Neural progenitor cell (in vitro differentiated cells): ENCODE measurements at regions not wholly inside any gene's neighbourhood (a gene's known extent, or its start where the extent isn't known, plus 50 kb on each side); places are given as distances from the start of the nearest gene placed in this dataset.

Experiments
- DNase-seq: peaks from one replicate; pipeline ENCODE4 v3.0.0-alpha.2; 2016; ENCODE audit warnings: low spot score
- H2AFZ ChIP-seq: fragments of 200-600 bp; sonication (generic); replicated peaks from 2 replicates; pipeline ENCODE4 v1.6.1; 2016; ENCODE audit warnings: antibody characterized with exemption
- H3F3A ChIP-seq: fragments of 200-600 bp; sonication (generic); 2 replicates; pipeline ENCODE4 v1.6.1; 2016; ENCODE audit warnings: antibody characterized with exemption, low read depth
- H3K27ac ChIP-seq: fragments of 200-600 bp; sonication (generic); 2 replicates; pipeline ENCODE4 v1.5.1; 2016; ENCODE audit warnings: mild to moderate bottlenecking
- H3K27me3 ChIP-seq: fragments of 200-600 bp; sonication (generic); 2 replicates; pipeline ENCODE4 v1.6.1; 2016; ENCODE audit warnings: mild to moderate bottlenecking, moderate library complexity
- H3K36me3 ChIP-seq: fragments of 200-600 bp; sonication (generic); 2 replicates; pipeline ENCODE4 v1.5.1; 2016
- H3K4me1 ChIP-seq: fragments of 200-600 bp; sonication (generic); 2 replicates; pipeline ENCODE4 v1.6.1; 2016; ENCODE audit warnings: mixed run types
- H3K4me2 ChIP-seq: fragments of 200-600 bp; sonication (generic); 2 replicates; pipeline ENCODE4 v1.6.1; 2016
- H3K4me3 ChIP-seq: fragments of 200-600 bp; sonication (generic); 2 replicates; pipeline ENCODE4 v1.5.1; 2016
- H3K79me2 ChIP-seq: fragments of 200-600 bp; sonication (generic); 2 replicates; pipeline ENCODE4 v1.6.1; 2016; ENCODE audit warnings: low read depth
- H3K9ac ChIP-seq: fragments of 200-600 bp; sonication (generic); 2 replicates; pipeline ENCODE4 v1.6.1; 2016
- H3K9me3 ChIP-seq: fragments of 200-600 bp; sonication (generic); 2 replicates; pipeline ENCODE4 v1.5.1; 2016; ENCODE audit warnings: low read depth
- H4K20me1 ChIP-seq: fragments of 200-600 bp; sonication (generic); 2 replicates; pipeline ENCODE4 v1.6.1; 2016; ENCODE audit warnings: low read depth
- H3K27ac Mint-ChIP-seq: 3 replicates; pipeline ENCODE4 v1.8.0; 2021; ENCODE audit warnings: mixed read lengths
- H3K27me3 Mint-ChIP-seq: 2 replicates; pipeline ENCODE4 v1.8.0; 2022; ENCODE audit warnings: low read depth, mild to moderate bottlenecking, inconsistent platforms, moderate library complexity, mixed read lengths; ENCODE audit not compliant: insufficient read depth
- H3K36me3 Mint-ChIP-seq: 3 replicates; pipeline ENCODE4 v1.8.0; 2021; ENCODE audit warnings: mixed read lengths
- H3K4me1 Mint-ChIP-seq: 3 replicates; pipeline ENCODE4 v1.8.0; 2021; ENCODE audit warnings: mixed read lengths
- H3K4me3 Mint-ChIP-seq: 3 replicates; pipeline ENCODE4 v1.8.0; 2021; ENCODE audit warnings: mild to moderate bottlenecking, moderate library complexity, mixed read lengths
- H3K9me3 Mint-ChIP-seq: 3 replicates; pipeline ENCODE4 v1.8.0; 2020; ENCODE audit warnings: mixed read lengths
- CTCF ChIP-seq: fragments of 200-600 bp; sonication (generic); IDR thresholded peaks from 2 replicates; pipeline ENCODE4 v1.5.1; 2017; ENCODE audit warnings: antibody characterized with exemption, mild to moderate bottlenecking
- EZH2 ChIP-seq: fragments of 200-600 bp; sonication (generic); IDR thresholded peaks from 2 replicates; pipeline ENCODE4 v1.6.1; 2017; ENCODE audit warnings: antibody characterized with exemption, mild to moderate bottlenecking, moderate library complexity
- EZH2phosphoT487 ChIP-seq: fragments of 200-600 bp; sonication (generic); IDR thresholded peaks from 2 replicates; pipeline ENCODE4 v1.6.1; 2017; ENCODE audit warnings: antibody characterized with exemption

- no peaks in the 10 kb centered on the region for H4K20me1 ChIP-seq
- H3K27ac ChIP-seq = no peak overlapping the region
- H3K4me1 Mint-ChIP-seq = no peaks in the 10 kb centered on the region
- H3K27me3 Mint-ChIP-seq = peaks cover 2% of the 10 kb centered on the region
- H3K27me3 ChIP-seq = no peaks in the 10 kb centered on the region
- H3K36me3 ChIP-seq = no peaks in the 10 kb centered on the region
- H3K9ac ChIP-seq = no peak overlapping the region
- H3K9me3 ChIP-seq = no peaks in the 10 kb centered on the region
- no peak overlapping the region for H3K4me3 ChIP-seq
- no peaks in the 10 kb centered on the region for H3F3A ChIP-seq
- H3K79me2 ChIP-seq = no peaks in the 10 kb centered on the region
- DNase-seq = no peak
- H3K9me3 Mint-ChIP-seq = peaks cover 8% of the 10 kb centered on the region
- H3K4me1 ChIP-seq = no peaks in the 10 kb centered on the region
- no peak overlapping the region for H3K4me2 ChIP-seq
- no peak overlapping the region for H2AFZ ChIP-seq
- TF ChIP-seq CTCF (no peak), EZH2phosphoT487 (no peak), EZH2 (no peak)
- H3K36me3 Mint-ChIP-seq = peaks cover 5% of the 10 kb centered on the region
- no peak overlapping the region for H3K27ac Mint-ChIP-seq
- no peak overlapping the region for H3K4me3 Mint-ChIP-seq
Observed at GRCh38 chr10:6338361-6338760, 135.6 kb downstream of the PFKFB3 start.

GRCh38 chr10:6339891-6340290, 137.2 kb downstream of the PFKFB3 start:
- no peaks in the 10 kb centered on the region for H3K4me1 Mint-ChIP-seq
- H3K27ac Mint-ChIP-seq = no peak overlapping the region
- H3K36me3 Mint-ChIP-seq = no peaks in the 10 kb centered on the region
- H3K9me3 Mint-ChIP-seq = no peaks in the 10 kb centered on the region
- no peak for DNase-seq
- H3K27ac ChIP-seq = no peak overlapping the region
- no peaks in the 10 kb centered on the region for H4K20me1 ChIP-seq
- H3K79me2 ChIP-seq = no peaks in the 10 kb centered on the region
- no peaks in the 10 kb centered on the region for H3K9me3 ChIP-seq
- H3K27me3 Mint-ChIP-seq = peaks cover 3% of the 10 kb centered on the region
- H3F3A ChIP-seq = no peaks in the 10 kb centered on the region
- H3K4me3 ChIP-seq = no peak overlapping the region
- no peak for TF ChIP-seq EZH2phosphoT487
- TF ChIP-seq CTCF = no peak
- no peak for TF ChIP-seq EZH2
- H3K27me3 ChIP-seq = no peaks in the 10 kb centered on the region
- H3K9ac ChIP-seq = no peak overlapping the region
- H3K4me3 Mint-ChIP-seq = no peak overlapping the region
- H3K4me1 ChIP-seq = no peaks in the 10 kb centered on the region
- H2AFZ ChIP-seq = no peak overlapping the region
- H3K4me2 ChIP-seq = no peak overlapping the region
- H3K36me3 ChIP-seq = no peaks in the 10 kb centered on the region

- Histone ChIP-seq H2AFZ (no peak overlapping the region), H3K27me3 (no peaks in the 10 kb centered on the region), H3K4me1 (no peaks in the 10 kb centered on the region), H3K4me3 (no peak overlapping the region), H3F3A (no peaks in the 10 kb centered on the region), H3K9me3 (no peaks in the 10 kb centered on the region), H3K27ac (no peak overlapping the region), H3K79me2 (no peaks in the 10 kb centered on the region), H3K9ac (no peak overlapping the region), H3K4me2 (no peak overlapping the region), H3K36me3 (no peaks in the 10 kb centered on the region), H4K20me1 (no peaks in the 10 kb centered on the region)
- DNase-seq = no peak
- H3K4me1 Mint-ChIP-seq = peaks cover 1% of the 10 kb centered on the region
- peaks cover 3% of the 10 kb centered on the region for H3K27me3 Mint-ChIP-seq
- no peak overlapping the region for H3K27ac Mint-ChIP-seq
- no peak overlapping the region for H3K4me3 Mint-ChIP-seq
- no peaks in the 10 kb centered on the region for H3K36me3 Mint-ChIP-seq
- no peak for TF ChIP-seq CTCF
- no peak for TF ChIP-seq EZH2
- TF ChIP-seq EZH2phosphoT487 = no peak
- no peaks in the 10 kb centered on the region for H3K9me3 Mint-ChIP-seq
Observed at GRCh38 chr10:6342096-6342685, 139.5 kb downstream of the PFKFB3 start.
